ENCODE measurements at regions not wholly inside any gene's neighbourhood (a gene's known extent, or its start where the extent isn't known, plus 50 kb on each side); places are given as distances from the start of the nearest gene placed in this dataset.

DNA sequence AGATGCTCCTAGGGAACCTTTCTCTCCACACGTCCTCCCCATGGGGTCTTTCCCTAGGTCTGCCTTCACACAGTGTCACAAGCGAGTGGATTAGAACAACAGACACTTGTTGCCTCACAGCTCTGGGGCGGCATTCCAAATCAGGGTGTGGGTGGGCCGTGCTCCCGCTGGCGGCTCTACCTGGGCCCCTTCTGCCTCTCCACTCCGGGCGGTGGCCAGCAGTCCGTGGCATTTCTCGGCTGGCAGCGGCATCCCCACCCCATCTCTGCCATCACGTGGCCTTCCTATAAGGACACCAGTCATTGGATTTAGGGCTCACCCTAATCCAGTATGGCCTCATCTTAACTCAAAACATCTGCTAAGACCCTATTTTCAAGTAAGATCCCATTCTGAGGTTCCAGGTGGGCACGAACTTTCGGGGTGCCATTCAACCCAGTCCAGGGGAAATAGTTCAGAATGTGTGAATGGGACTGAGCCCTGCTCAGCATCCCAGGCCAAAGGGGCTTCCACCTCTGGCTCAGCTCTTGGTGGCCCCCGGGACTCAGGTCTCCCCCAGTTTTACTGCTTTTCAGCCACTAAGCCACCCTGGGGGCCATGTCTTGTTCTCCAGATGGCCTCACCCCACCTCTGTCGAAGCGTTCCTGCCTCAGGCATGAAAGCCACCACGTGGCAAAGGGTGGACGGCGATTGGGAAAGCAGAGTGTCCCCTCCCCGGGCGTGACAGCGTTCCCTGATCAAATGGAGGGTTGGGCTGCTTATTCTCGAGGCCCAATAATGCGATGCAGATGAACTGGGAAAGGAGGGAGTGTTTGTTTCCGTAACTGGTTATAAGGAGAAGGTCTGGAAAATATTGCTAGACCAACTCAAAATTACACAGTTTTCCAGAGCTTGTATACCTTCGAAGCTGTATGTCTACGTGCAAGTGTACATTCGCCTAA lies 350.0 kb downstream of the GLRX3 start:
- no peaks in the 10 kb centered on the region for H3K9me3 Mint-ChIP-seq
- no peak for DNase-seq

GRCh38 chr10:130486906-130487305 lies 350.7 kb downstream of the GLRX3 start:
- no peak overlapping the region for H3K4me3 ChIP-seq (ENCODE audit: control insufficient read depth in 1 of 2, extremely low read depth in 1 of 2, low read length in 1 of 2)
- Mint-ChIP-seq H3K27ac (no peak overlapping the region), H3K36me3 (no peaks in the 10 kb centered on the region), H3K27me3 (no peaks in the 10 kb centered on the region), H3K4me1 (no peaks in the 10 kb centered on the region), H3K9me3 (no peaks in the 10 kb centered on the region), H3K4me3 (no peak overlapping the region)
- H3K36me3 ChIP-seq (ENCODE audit: control insufficient read depth in 2 of 2, extremely low read depth in 1 of 2, insufficient read depth in 1 of 2, low read length in 1 of 2) = no peaks in the 10 kb centered on the region
- H3K27ac ChIP-seq (ENCODE audit: low read length) = no peak overlapping the region
- POLR2A ChIA-PET = no interaction called here
- CTCF ChIA-PET = no interaction called here
- ATAC-seq (replicated peaks in 1 of 4) (no peak), DNase-seq (no peak)
- H3K27me3 ChIP-seq (replicated peaks in 1 of 2; ENCODE audit: control insufficient read depth in 2 of 2, extremely low read depth in 1 of 2, insufficient read depth in 2 of 2, low read length in 1 of 2) = no peaks in the 10 kb centered on the region
- 90% methylated on average over 5 of the region's 7 CpGs for WGBS (ENCODE audit: insufficient coverage)
- H3K4me1 ChIP-seq (ENCODE audit: control insufficient read depth in 1 of 2, extremely low read depth in 1 of 2, insufficient read depth in 2 of 2, low read length in 2 of 2) = no peaks in the 10 kb centered on the region
- no peaks in the 10 kb centered on the region for H3K9me3 ChIP-seq

More for the DNA sequence above, 350.0 kb downstream of the GLRX3 start:
- ChIA-PET POLR2A (no interaction called here), CTCF (no interaction called here)
- H3K27me3 Mint-ChIP-seq = no peaks in the 10 kb centered on the region
- H3K36me3 ChIP-seq (ENCODE audit: control insufficient read depth in 2 of 2, extremely low read depth in 1 of 2, insufficient read depth in 1 of 2, low read length in 1 of 2) = no peaks in the 10 kb centered on the region
- H3K27ac Mint-ChIP-seq = no peak overlapping the region
- H3K4me3 Mint-ChIP-seq = no peak overlapping the region
- no peaks in the 10 kb centered on the region for H3K36me3 Mint-ChIP-seq
- H3K4me1 ChIP-seq (ENCODE audit: control insufficient read depth in 1 of 2, extremely low read depth in 1 of 2, insufficient read depth in 2 of 2, low read length in 2 of 2) = no peaks in the 10 kb centered on the region
- no peaks in the 10 kb centered on the region for H3K27me3 ChIP-seq (replicated peaks in 1 of 2; ENCODE audit: control insufficient read depth in 2 of 2, extremely low read depth in 1 of 2, insufficient read depth in 2 of 2, low read length in 1 of 2)
- H3K4me1 Mint-ChIP-seq = no peaks in the 10 kb centered on the region
- no peak for ATAC-seq (replicated peaks in 1 of 4)
- no peaks in the 10 kb centered on the region for H3K9me3 ChIP-seq
- WGBS (ENCODE audit: insufficient coverage) = 84% methylated on average over 26 of the region's 29 CpGs
- H3K4me3 ChIP-seq (ENCODE audit: control insufficient read depth in 1 of 2, extremely low read depth in 1 of 2, low read length in 1 of 2) = no peak overlapping the region
- no peak overlapping the region for H3K27ac ChIP-seq (ENCODE audit: low read length)

GRCh38 chr10:130487566-130487965 lies 351.4 kb downstream of the GLRX3 start:
- Histone ChIP-seq H3K4me1 (ENCODE audit: control insufficient read depth in 1 of 2, extremely low read depth in 1 of 2, insufficient read depth in 2 of 2, low read length in 2 of 2) (no peaks in the 10 kb centered on the region), H3K27me3 (replicated peaks in 1 of 2; ENCODE audit: control insufficient read depth in 2 of 2, extremely low read depth in 1 of 2, insufficient read depth in 2 of 2, low read length in 1 of 2) (peaks cover 0 to 3% of the 10 kb centered on the region in 2 experiments), H3K9me3 (no peaks in the 10 kb centered on the region), H3K27ac (ENCODE audit: low read length) (no peak overlapping the region), H3K4me3 (ENCODE audit: control insufficient read depth in 1 of 2, extremely low read depth in 1 of 2, low read length in 1 of 2) (no peak overlapping the region), H3K36me3 (ENCODE audit: control insufficient read depth in 2 of 2, extremely low read depth in 1 of 2, insufficient read depth in 1 of 2, low read length in 1 of 2) (no peaks in the 10 kb centered on the region)
- no peak overlapping the region for H3K4me3 Mint-ChIP-seq
- no peaks in the 10 kb centered on the region for H3K4me1 Mint-ChIP-seq
- H3K36me3 Mint-ChIP-seq = no peaks in the 10 kb centered on the region
- POLR2A ChIA-PET = no interaction called here
- DNase-seq = no peak
- no peaks in the 10 kb centered on the region for H3K27me3 Mint-ChIP-seq
- WGBS (ENCODE audit: insufficient coverage) = 55% methylated on average over 6 of the region's 6 CpGs
- no peak overlapping the region for H3K27ac Mint-ChIP-seq
- CTCF ChIA-PET = no interaction called here
- H3K9me3 Mint-ChIP-seq = no peaks in the 10 kb centered on the region
- no peak for ATAC-seq (replicated peaks in 1 of 4)

GRCh38 chr10:130489891-130490290 lies 353.7 kb downstream of the GLRX3 start:
- 84% methylated on average over 5 of the region's 5 CpGs for whole genome bisulfite sequencing (ENCODE audit: insufficient coverage)
- peaks cover 0 to 3% of the 10 kb centered on the region in 2 experiments for H3K27me3 ChIP-seq (replicated peaks in 1 of 2; ENCODE audit: control insufficient read depth in 2 of 2, extremely low read depth in 1 of 2, insufficient read depth in 2 of 2, low read length in 1 of 2)
- ChIA-PET CTCF (no interaction called here), POLR2A (no interaction called here)
- H3K36me3 Mint-ChIP-seq = no peaks in the 10 kb centered on the region
- no peaks in the 10 kb centered on the region for H3K36me3 ChIP-seq (ENCODE audit: control insufficient read depth in 2 of 2, extremely low read depth in 1 of 2, insufficient read depth in 1 of 2, low read length in 1 of 2)
- H3K27me3 Mint-ChIP-seq = peaks cover 0 to 3% of the 10 kb centered on the region in 2 donors
- H3K27ac Mint-ChIP-seq = no peak overlapping the region
- ATAC-seq (replicated peaks in 1 of 4) (no peak), DNase-seq (no peak)
- H3K9me3 Mint-ChIP-seq = no peaks in the 10 kb centered on the region
- no peaks in the 10 kb centered on the region for H3K4me1 Mint-ChIP-seq
- no peak overlapping the region for H3K27ac ChIP-seq (ENCODE audit: low read length)
- no peak overlapping the region for H3K4me3 ChIP-seq (ENCODE audit: control insufficient read depth in 1 of 2, extremely low read depth in 1 of 2, low read length in 1 of 2)
- no peaks in the 10 kb centered on the region for H3K4me1 ChIP-seq (ENCODE audit: control insufficient read depth in 1 of 2, extremely low read depth in 1 of 2, insufficient read depth in 2 of 2, low read length in 2 of 2)
- H3K4me3 Mint-ChIP-seq = no peak overlapping the region
- H3K9me3 ChIP-seq = no peaks in the 10 kb centered on the region

- peaks cover 0 to 3% of the 10 kb centered on the region in 2 experiments for H3K27me3 ChIP-seq (replicated peaks in 1 of 2; ENCODE audit: control insufficient read depth in 2 of 2, extremely low read depth in 1 of 2, insufficient read depth in 2 of 2, low read length in 1 of 2)
- H3K36me3 ChIP-seq (ENCODE audit: control insufficient read depth in 2 of 2, extremely low read depth in 1 of 2, insufficient read depth in 1 of 2, low read length in 1 of 2) = no peaks in the 10 kb centered on the region
- H3K4me1 ChIP-seq (ENCODE audit: control insufficient read depth in 1 of 2, extremely low read depth in 1 of 2, insufficient read depth in 2 of 2, low read length in 2 of 2) = no peaks in the 10 kb centered on the region
- ChIA-PET CTCF (no interaction called here), POLR2A (no interaction called here)
- Mint-ChIP-seq H3K36me3 (no peaks in the 10 kb centered on the region), H3K27me3 (peaks cover 0 to 3% of the 10 kb centered on the region in 2 donors), H3K4me1 (no peaks in the 10 kb centered on the region), H3K9me3 (no peaks in the 10 kb centered on the region), H3K4me3 (no peak overlapping the region), H3K27ac (no peak overlapping the region)
- no peak overlapping the region for H3K27ac ChIP-seq (ENCODE audit: low read length)
- no peak for ATAC-seq (replicated peaks in 1 of 4)
- WGBS (ENCODE audit: insufficient coverage) = 79% methylated on average over 2 of the region's 5 CpGs
- no peak overlapping the region for H3K4me3 ChIP-seq (ENCODE audit: control insufficient read depth in 1 of 2, extremely low read depth in 1 of 2, low read length in 1 of 2)
- no peaks in the 10 kb centered on the region for H3K9me3 ChIP-seq
- no peak for DNase-seq
Measured at GRCh38 chr10:130491011-130491692, 355.0 kb downstream of the GLRX3 start.

- no peaks in the 10 kb centered on the region for H3K4me1 ChIP-seq (ENCODE audit: control insufficient read depth in 1 of 2, extremely low read depth in 1 of 2, insufficient read depth in 2 of 2, low read length in 2 of 2)
- Mint-ChIP-seq H3K9me3 (no peaks in the 10 kb centered on the region), H3K4me1 (no peaks in the 10 kb centered on the region), H3K4me3 (no peak overlapping the region), H3K36me3 (no peaks in the 10 kb centered on the region), H3K27ac (no peak overlapping the region), H3K27me3 (peaks cover 0 to 3% of the 10 kb centered on the region in 2 donors)
- ChIA-PET POLR2A (no interaction called here), CTCF (no interaction called here)
- H3K27ac ChIP-seq (ENCODE audit: low read length) = no peak overlapping the region
- H3K27me3 ChIP-seq (replicated peaks in 1 of 2; ENCODE audit: control insufficient read depth in 2 of 2, extremely low read depth in 1 of 2, insufficient read depth in 2 of 2, low read length in 1 of 2) = peaks cover 0 to 3% of the 10 kb centered on the region in 2 experiments
- 66% methylated on average over 6 of the region's 7 CpGs for WGBS (ENCODE audit: insufficient coverage)
- ATAC-seq (replicated peaks in 1 of 4) = no peak
- no peak for DNase-seq
- H3K36me3 ChIP-seq (ENCODE audit: control insufficient read depth in 2 of 2, extremely low read depth in 1 of 2, insufficient read depth in 1 of 2, low read length in 1 of 2) = no peaks in the 10 kb centered on the region
- H3K4me3 ChIP-seq (ENCODE audit: control insufficient read depth in 1 of 2, extremely low read depth in 1 of 2, low read length in 1 of 2) = no peak overlapping the region
- H3K9me3 ChIP-seq = no peaks in the 10 kb centered on the region
Measured at GRCh38 chr10:130491693-130492050, 355.5 kb downstream of the GLRX3 start.

Measured in T-cell (primary cell).